ENCODE measurements at regions not wholly inside any gene's neighbourhood (a gene's known extent, or its start where the extent isn't known, plus 50 kb on each side); places are given as distances from the start of the nearest gene placed in this dataset.

GRCh38 chr4:140308366-140309123 lies 64.9 kb upstream of the SCOC start:
- no peak for TF ChIP-seq CTCF (conservative IDR thresholded peaks at IDR 0.05; ENCODE audit: low read depth, low read length)
- no peak for DNase-seq (ENCODE audit: low read depth)
- no peak overlapping the region for H3K4me3 ChIP-seq (ENCODE audit: low read length)

DNA sequence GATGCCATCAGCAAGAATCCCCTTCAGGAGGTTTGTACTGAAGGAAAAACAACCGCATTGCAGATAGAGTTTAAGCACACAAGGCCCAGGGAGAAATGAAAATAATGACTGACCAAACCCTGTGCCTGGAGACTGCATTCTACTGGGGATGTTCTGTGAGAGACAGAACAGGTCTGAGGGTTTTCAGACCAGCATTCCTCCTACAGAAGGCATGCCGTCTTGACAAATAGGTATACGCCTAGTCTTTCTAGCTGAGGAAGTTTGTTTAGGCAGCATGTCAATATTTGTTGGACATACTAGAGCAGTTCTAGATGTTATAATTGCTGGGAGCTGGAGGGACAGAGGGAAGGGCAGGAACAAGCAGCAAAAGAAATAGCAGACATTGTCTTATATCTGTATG lies 68.4 kb upstream of the SCOC start:
- no peak for TF ChIP-seq CTCF (conservative IDR thresholded peaks at IDR 0.05; ENCODE audit: low read depth, low read length)

DNA sequence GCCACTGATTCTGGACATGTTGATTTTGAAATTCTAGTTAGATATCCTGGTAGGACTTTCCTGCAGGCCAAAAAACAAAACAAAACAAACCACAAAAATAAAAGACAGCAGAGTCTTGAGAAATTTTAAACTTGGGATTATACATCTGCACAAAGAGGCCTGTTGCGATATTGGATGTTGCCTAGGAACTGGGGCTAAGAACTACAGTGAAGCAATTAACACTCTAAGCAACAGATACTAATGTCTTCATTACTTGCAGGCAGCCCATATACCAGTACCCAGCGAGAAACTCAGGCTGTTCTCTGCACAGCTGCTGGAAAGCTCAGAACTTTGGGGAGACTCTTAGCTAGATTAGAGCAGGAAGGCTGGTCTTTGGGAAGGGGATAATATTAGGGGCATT lies 69.1 kb upstream of the SCOC start:
- no peak overlapping the region for H3K4me3 ChIP-seq (ENCODE audit: low read length)
- DNase-seq (ENCODE audit: low read depth) = no peak
- TF ChIP-seq CTCF (conservative IDR thresholded peaks at IDR 0.05; ENCODE audit: low read depth, low read length) = no peak

More for the DNA sequence above, 68.4 kb upstream of the SCOC start:
- H3K4me3 ChIP-seq (ENCODE audit: low read length) = no peak overlapping the region
- DNase-seq (ENCODE audit: low read depth) = no peak

DNA sequence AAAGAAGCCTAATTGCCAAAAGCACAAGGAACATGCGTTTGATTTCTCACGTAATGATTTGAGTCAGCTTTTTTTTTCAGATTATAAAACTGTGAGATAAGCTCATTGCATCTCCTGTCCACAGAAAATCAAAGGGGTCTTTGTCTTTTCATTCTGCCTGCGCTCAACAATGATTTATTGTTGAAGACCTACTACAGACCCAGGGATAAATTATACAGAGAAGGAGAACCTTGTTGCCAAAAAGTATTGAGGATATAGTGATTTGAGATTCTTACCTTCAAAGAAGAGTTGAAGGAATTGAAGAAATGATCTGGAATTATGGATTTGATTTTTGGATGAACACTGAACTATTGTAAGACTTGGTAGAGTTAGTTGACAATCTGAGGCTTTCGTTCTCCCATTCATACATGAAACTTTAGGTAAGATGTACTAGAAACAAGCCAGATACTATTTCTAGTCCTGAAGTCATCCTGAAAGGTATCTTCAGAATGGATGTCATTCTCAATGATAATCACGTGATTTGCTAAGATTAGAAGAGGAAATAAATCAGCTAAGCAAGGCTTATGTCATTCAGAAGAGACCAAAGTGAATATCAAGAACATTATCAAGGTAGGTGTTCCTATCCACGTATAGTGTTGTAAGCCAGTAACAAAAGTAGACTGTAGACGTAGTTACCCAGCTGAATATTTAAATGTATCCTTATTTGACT lies 71.1 kb upstream of the SCOC start:
- no peak for TF ChIP-seq CTCF (conservative IDR thresholded peaks at IDR 0.05; ENCODE audit: low read depth, low read length)
- DNase-seq (ENCODE audit: low read depth) = no peak
- no peak overlapping the region for H3K4me3 ChIP-seq (ENCODE audit: low read length)

GRCh38 chr4:140300271-140300970 lies 73.0 kb upstream of the SCOC start:
- no peak overlapping the region for H3K4me3 ChIP-seq (ENCODE audit: low read length)
- no peak for DNase-seq (ENCODE audit: low read depth)
- TF ChIP-seq CTCF (conservative IDR thresholded peaks at IDR 0.05; ENCODE audit: low read depth, low read length) = no peak

GRCh38 chr4:140298001-140298400 lies 75.4 kb upstream of the SCOC start:
- H3K4me3 ChIP-seq (ENCODE audit: low read length) = no peak overlapping the region
- TF ChIP-seq CTCF (conservative IDR thresholded peaks at IDR 0.05; ENCODE audit: low read depth, low read length) = no peak
- DNase-seq (ENCODE audit: low read depth) = no peak
